NCI-H446 treated with DMSO at 0.1 percent for 48 hours (cell line): ENCODE measurements at regions not wholly inside any gene's neighbourhood (a gene's known extent, or its start where the extent isn't known, plus 50 kb on each side); places are given as distances from the start of the nearest gene placed in this dataset.
"Not testable (repeated sequence)": the region's sequence is repeated elsewhere in the genome, so short reads cannot be mapped to it uniquely, and the experiment has no call there.

Experiments
- DNase-seq: peaks from one replicate; lab custom pipeline; 2025; lab: John Stamatoyannopoulos, UW

- DNase-seq = no peak
Observed at GRCh38 chr6:120354452-120355098, 979.7 kb downstream of the TBC1D32 start.

- DNase-seq = no peak
Observed at GRCh38 chr6:120352491-120352890, 981.8 kb downstream of the TBC1D32 start.

GRCh38 chr6:120348926-120349325 lies 985.4 kb downstream of the TBC1D32 start:
- DNase-seq = no peak

GRCh38 chr6:120328521-120328920 lies 979.0 kb upstream of the MAN1A1 start:
- DNase-seq = no peak

GRCh38 chr6:120320481-120321162 lies 971.1 kb upstream of the MAN1A1 start:
- DNase-seq = no peak

GRCh38 chr6:120304223-120304622 lies 954.7 kb upstream of the MAN1A1 start:
- no peak for DNase-seq

GRCh38 chr6:120303527-120303926 lies 954.0 kb upstream of the MAN1A1 start:
- DNase-seq = no peak

GRCh38 chr6:120302041-120302440 lies 952.5 kb upstream of the MAN1A1 start:
- DNase-seq = no peak

GRCh38 chr6:120290964-120291363 lies 941.4 kb upstream of the MAN1A1 start:
- DNase-seq = no peak

GRCh38 chr6:120282005-120282404 lies 932.4 kb upstream of the MAN1A1 start:
- DNase-seq = no peak

- no peak for DNase-seq
Observed at GRCh38 chr6:120279466-120280167, 930.1 kb upstream of the MAN1A1 start.

- no peak for DNase-seq
Observed at GRCh38 chr6:120278689-120279396, 929.3 kb upstream of the MAN1A1 start.

- no peak for DNase-seq
Observed at GRCh38 chr6:120274547-120274946, 925.0 kb upstream of the MAN1A1 start.

- no peak for DNase-seq
Observed at GRCh38 chr6:120273411-120273810, 923.9 kb upstream of the MAN1A1 start.

- DNase-seq = no peak
Observed at GRCh38 chr6:120272038-120272437, 922.5 kb upstream of the MAN1A1 start.

GRCh38 chr6:120268256-120268655 lies 918.7 kb upstream of the MAN1A1 start:
- not testable (repeated sequence) for DNase-seq

GRCh38 chr6:120262354-120262753 lies 912.8 kb upstream of the MAN1A1 start:
- DNase-seq = no peak

- DNase-seq = no peak
Observed at GRCh38 chr6:120260636-120261035, 911.1 kb upstream of the MAN1A1 start.

- DNase-seq = no peak
Observed at GRCh38 chr6:120254651-120255050, 905.1 kb upstream of the MAN1A1 start.

GRCh38 chr6:120248451-120248850 lies 898.9 kb upstream of the MAN1A1 start:
- no peak for DNase-seq

- no peak for DNase-seq
Observed at GRCh38 chr6:120237221-120237620, 887.7 kb upstream of the MAN1A1 start.

- no peak for DNase-seq
Observed at GRCh38 chr6:120230008-120230407, 880.4 kb upstream of the MAN1A1 start.

GRCh38 chr6:120228297-120228696 lies 878.7 kb upstream of the MAN1A1 start:
- no peak for DNase-seq
